Hematopoietic multipotent progenitor cell treated with erythropoietin and hydrocortisone succinate and interleukin-3 and kit ligand, for 6 days (in vitro differentiated cells): ENCODE measurements at regions not wholly inside any gene's neighbourhood (a gene's known extent, or its start where the extent isn't known, plus 50 kb on each side); places are given as distances from the start of the nearest gene placed in this dataset.

Experiments
- DNase-seq: peaks from one replicate; pipeline ENCODE4 v3.0.0-alpha.2; 2015

GRCh38 chr19:29293292-29293691 is 80.3 kb upstream of the UQCRFS1 start:
- no peak for DNase-seq

GRCh38 chr19:29293736-29294342 is 80.9 kb upstream of the UQCRFS1 start:
- no peak for DNase-seq

DNA sequence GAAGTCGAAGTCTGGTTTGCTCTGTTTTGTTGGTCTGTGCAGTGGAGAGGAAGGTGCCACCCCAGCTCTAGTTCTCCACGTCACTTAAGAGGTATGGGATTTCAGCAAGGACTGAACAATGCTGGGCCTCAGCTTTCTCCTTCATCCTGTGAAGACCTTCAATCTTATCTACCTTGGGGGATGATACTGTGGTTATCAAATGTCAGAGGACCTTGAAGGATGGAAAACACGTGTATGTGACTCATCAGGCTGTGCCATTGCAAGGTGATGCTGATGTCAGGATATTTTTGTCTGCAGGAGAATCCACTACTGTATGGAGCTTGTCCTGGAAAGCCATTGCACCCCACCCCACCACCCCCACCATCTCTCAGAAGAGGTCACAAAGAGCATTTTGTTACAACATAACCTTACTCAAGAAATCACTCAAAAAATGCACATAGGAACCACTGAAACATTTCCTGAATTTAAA is 81.4 kb upstream of the UQCRFS1 start:
- no peak for DNase-seq

DNA sequence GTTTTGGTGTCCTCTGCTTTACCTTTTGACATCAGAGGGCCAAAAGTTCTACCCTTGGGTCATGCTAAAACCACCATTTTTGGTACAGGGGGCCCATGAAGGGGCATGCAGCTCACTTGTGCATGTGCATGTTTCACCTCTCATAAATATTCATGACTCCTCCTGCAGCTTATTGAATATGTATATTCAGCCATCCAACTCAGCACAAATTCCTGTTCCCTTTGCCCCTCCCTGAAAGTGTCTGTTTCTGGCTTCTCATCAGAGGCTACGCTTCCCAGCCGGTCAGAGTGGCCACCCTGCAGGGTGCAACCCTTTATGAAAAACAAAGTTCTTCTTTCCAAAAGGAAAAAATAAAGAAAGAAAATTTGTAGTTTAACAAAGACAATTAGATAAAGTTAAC is 82.3 kb upstream of the UQCRFS1 start:
- no peak for DNase-seq

- DNase-seq, result no peak
These were observed 84.4 kb upstream of the UQCRFS1 start for GRCh38 chr19:29297381-29297780.

DNA sequence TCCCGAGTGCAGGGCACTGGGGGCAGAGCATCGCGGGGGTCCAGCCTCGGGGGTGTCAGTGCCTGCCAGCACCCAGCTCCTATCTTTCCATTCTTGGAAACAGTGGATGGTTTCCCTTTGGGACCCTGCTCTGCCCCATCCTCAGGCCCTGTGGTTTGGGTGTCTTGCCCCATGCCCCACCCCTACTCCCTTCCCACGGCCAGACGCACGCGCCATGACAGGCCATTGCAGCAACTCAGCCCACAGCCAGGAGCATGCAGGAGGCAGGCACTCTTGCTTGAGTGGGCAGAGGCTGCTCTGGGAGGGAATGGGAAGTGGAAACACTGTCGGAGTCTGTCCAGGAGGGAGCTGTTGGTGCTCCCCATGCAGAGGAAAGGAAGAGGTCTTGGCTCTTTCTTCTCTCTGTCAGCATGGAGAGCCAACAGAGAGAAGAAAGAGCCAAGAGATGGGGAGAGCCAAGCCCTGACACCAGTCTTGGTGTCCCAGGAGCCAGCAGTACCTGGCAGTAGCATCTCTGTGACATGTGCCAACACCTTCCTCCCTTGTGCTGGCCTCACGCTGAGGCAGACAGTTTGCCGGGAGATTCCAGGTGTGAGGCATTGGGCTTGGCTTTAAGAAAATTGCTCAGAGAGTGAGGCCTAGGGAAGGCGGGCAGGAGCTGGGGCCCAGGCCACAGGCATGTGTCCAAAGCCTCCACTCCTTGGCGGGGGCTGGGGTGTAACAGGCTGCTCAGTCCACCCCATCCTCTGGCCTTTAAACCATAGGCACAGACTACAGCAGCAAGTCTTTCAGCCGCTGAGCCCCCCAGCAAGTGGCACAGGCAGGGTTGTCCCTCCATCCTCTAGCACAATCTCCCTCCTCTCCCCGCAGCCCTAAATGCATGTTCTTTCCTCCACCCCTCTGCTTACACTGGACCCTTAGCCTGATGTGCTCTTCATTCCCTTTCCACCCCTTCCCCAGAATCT is 86.7 kb upstream of the UQCRFS1 start:
- DNase-seq, result no peak

DNA sequence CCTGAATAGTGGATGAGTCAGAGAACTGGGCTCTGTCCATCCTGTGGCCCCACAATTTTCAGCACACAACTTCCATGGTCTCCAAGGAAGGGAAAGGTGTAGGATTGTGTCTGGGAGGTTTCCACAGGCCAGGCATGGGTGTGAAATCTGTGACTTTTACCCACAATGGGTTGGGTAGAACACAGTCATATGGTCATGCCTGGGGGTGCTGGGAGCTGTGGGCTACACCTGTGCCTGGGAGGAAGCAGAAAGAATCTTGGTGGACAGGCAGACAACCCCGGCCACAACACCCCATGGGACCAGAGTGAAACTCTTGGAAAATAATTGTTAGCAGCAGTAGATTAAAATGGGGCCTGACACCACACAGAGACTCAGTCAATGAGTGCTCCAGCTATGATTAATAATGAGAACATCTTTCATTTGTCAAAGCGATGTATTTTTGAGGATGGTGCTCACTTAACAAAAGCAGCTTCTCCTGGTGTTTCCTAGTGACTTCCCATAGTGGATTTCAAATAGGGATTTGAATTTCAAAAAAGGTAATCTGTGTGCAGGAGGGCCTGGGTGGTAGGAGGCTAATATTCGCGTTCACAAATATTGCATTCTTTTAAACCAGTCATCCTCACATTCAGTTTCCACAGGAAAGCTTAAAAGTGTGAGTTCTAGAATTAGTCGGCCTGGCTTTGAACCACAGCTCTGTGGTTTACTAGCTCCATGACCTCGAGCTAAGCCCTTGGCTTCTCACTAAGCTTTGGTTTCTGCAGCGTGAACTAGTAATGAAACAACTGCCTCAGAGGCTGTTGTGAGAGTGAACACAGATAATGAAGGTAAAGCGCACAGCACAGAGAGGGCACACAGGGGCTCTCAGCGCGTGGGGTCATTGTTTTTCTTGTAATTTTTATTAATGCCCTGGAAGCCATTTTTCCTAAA is 89.3 kb upstream of the UQCRFS1 start:
- no peak for DNase-seq

DNA sequence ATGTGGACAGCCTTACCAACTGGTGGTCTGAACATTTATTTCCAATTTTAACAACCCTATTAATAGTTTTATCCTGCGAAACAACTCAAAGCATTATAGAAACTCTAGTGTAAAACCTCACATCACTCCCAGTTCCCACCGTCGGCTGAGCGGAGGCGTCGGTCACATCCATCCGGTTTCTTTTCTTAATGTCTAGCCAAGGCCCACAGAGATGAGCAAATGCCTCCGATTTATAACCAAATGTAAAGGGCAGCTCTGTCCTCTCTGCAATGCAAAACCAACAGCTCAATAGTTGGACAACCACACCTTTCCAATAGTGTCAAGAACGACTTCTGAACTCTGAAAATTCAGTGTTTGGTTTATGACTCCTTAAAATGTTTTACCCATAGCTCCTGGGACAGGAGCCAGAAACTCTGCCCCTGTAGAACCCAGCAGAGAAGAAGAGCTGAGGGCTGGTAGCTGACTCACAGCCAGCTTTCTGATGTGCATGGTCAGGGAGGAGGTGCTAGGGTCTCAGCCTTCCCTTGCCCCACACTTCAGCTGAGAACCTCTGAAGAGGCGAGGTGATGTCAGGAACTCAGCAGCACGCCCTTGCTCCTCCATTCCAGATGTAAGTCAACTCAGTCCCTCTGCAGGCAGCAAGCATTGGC is 90.2 kb upstream of the UQCRFS1 start:
- DNase-seq, result no peak

- DNase-seq, result no peak
These were observed 90.8 kb upstream of the UQCRFS1 start for GRCh38 chr19:29303719-29304090.

DNA sequence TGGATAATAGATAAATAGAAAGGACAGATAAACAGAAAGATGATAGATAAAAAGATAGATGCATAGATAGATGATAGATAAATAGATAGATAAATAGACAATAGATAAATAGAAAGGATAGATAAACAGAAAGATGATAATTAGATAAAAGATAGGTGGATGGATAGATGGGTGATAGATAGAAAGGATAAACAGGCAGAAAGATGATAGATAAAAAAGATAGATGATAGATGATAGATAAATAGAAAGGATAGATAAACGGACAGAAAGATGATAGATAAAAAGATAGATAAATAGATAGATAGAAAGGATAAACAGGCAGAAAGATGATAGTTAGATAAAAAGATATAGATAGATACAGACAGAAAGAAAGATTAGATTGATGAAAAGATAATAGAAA is 92.3 kb upstream of the UQCRFS1 start:
- DNase-seq, result no peak

DNA sequence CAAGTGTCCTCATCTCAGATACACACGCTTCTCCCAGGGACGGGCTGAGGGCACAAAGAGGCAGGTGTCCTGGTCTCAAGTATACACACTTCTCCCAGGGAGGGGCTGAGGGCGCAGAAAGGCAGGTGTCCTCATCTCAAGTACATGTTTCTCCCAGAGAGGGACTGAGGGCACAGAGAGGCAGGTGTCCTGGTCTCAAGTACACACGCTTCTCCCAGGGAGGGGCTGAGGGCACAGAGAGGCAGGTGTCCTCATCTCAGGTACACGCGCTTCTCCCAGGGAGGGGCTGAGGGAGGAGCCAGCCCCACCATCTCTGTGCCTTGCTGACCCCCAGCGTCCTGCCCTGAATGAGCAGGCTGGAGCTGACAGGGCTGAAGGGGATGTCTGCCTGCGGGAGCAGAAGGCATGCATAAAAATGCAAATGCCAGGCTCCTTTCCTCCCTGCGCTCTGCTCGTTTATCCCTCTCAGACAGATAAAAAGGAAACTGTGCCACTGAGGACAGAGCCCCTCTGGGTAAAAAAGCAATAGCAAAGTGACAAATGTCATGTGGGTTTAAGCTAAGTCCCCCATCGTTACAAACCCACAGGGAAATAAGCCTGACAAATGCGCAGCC is 96.1 kb upstream of the UQCRFS1 start:
- no peak for DNase-seq

DNA sequence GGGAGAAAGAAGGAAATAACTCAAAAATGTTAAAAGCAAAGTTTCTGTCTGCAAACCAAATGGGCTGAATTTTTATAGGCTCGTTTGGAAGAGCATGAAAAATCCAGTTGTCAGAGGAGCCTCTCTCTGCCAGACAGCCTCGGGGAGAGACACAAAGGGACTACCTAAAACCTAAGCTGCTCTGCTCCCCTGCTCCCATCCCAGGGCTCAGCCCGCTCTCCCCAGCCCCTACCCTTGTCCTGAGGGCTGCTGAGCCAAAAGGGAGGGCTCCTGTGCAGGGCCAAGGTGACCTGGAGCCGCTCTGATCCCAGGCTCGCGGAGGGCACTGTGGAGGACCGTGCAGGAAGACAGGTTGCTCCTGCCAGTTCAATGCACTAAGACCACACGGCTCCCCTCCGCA is 96.7 kb upstream of the UQCRFS1 start:
- no peak for DNase-seq

DNA sequence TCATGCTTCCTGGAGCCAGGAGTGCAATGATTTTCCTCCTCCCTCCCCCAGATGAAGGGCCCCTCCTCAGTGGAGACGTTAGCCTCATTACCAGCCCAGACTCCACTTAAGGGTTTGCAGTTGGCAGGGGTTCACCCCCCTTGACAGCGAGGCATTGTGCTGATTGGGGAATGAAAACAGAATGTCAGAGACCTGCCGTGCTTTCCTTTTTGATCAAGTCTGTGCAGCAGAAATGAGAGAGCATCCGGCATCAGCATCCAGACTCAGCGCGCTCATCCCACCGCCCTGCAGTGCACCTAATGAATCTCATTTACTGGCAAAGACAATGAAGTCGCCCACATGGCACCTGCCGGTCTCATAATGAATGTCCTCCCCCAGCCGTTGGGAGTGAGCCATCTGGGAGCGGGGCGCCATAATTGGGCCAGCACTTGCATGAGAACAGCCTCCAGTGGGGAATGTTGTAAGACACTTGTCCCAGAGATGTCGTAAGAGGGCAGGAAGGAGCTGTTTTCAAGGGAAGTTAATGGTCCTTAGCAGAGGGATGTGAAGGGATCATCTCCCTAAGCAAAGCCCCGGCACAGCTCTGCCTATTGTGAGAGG is 98.3 kb upstream of the UQCRFS1 start:
- no peak for DNase-seq

- DNase-seq, result no peak
These were observed 102.7 kb upstream of the UQCRFS1 start for GRCh38 chr19:29315556-29316190.

DNA sequence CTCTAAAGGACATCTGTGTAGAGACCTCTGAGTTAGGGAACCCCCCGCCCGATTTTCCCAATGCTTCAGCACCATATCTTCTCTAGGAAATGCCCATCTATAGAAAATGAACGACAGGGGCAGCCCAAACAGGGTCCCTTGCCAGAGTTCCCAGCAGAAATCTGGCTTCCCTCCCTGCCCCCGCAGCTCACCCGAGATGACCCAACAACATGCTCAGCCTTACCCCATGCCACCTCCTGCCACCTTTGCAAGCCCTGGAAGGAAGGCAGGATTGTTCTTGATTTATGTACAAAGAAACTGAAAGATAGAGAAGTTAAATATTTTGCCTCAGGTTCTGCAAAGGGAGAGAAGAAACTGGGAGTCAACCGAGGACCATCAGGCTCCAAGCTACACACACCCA is 105.6 kb upstream of the UQCRFS1 start:
- DNase-seq, result no peak

- DNase-seq, result no peak
These were observed 107.1 kb upstream of the UQCRFS1 start for GRCh38 chr19:29320086-29320485.

GRCh38 chr19:29320618-29321017 is 107.7 kb upstream of the UQCRFS1 start:
- DNase-seq, result no peak

DNA sequence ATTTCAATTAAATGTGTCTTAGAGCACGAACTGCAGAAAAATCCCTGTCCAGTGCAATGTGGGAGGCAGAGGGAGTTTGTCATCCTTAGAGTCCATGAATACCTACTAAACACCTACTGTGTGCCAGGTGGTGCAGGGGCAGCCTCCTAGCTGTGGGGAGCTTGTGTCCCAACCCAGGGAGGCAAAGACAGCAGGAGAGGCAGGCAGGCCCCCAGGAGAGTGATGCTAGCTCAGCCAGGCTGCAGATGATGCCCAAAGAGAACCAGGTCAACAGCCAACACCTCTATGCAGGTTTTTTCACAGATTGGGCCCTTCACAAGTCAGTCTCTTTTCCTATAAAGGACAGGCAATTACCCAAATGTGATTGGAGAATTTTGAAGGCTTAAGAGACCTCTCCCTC is 108.2 kb upstream of the UQCRFS1 start:
- DNase-seq, result no peak

GRCh38 chr19:29323021-29323430 is 110.1 kb upstream of the UQCRFS1 start:
- no peak for DNase-seq

DNA sequence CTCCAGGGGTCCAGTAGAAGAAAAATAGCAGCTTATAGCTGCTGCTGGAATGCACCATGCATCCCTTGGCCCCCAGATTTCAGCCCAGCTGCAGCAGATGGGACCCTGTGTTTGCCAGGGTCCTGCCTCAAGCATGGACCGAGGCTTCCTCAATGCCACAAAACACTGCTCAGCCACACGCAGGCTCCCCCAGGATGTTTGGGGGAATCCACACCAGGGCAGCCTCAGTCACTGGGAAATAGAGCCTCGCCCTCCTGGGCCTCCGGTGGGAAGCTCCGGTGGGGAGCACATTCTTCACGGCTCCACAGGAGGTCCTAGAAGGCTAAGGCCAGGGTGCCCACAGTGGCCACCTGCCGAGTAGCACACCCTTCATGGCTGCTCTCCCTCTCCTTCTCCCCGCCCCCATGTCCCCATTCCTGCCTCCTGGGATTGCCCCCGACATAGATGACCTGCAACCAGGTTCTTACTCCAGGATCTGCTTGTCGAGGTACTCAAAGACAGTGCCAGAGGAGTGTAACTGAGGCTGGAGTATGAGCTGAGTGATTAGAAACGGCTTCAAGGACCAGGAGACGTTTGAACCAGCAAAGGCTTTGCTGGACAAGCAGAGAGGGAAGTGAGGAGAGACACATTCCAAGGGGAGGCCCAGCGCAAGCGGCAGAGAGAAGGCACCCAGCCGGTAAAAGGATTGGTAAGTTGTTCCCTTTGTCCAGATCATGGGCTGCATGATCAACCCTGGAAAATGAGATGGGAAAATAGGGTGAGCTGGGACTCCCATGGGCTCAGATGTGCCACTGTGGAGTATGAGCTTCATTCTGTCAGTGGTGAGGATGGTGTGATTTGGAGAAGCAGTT is 110.7 kb upstream of the UQCRFS1 start:
- no peak for DNase-seq
